ENCODE measurements at regions not wholly inside any gene's neighbourhood (a gene's known extent, or its start where the extent isn't known, plus 50 kb on each side); places are given as distances from the start of the nearest gene placed in this dataset.
"Not testable (repeated sequence)": the region's sequence is repeated elsewhere in the genome, so short reads cannot be mapped to it uniquely, and the experiment has no call there.

DNA sequence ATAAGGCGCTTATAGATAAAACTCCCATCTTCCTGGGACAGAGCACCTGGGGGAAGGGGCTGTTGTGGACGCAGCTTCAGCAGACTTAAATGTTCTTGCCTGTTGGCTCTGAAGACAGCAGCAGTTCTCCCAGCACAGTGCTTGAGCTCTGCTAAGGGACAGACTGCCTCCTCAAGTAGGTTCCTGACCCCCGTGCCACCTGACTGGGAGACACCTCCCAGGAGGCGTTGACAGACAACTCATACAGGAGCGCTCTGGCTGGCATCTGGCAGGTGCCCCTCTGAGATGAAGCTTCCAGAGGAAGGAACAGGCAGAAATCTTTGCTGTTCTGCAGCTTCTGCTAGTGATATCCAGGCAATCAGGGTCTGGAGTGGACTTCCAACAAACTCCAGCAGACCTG is 383.1 kb upstream of the EMCN start:
- DNase-seq = not testable (repeated sequence)

DNA sequence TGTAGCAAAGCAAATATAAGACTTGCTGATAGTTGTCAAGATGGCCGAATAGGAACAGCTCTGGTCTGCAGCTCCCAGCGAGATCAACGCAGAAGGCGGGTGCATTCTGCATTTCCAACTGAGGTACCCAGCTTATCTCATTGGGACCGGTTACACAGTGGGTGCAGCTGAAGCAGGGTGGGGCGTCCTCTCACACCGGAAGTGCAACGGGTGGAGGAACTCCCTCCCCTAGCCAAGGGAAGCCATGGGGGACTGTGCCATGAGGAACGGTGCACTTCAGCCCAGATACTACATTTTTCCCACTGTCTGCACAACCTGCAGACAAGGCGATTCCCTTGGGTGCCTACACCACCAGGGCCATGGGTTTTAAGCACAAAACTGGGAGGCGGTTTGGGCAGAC is 382.3 kb upstream of the EMCN start:
- DNase-seq = no peak

DNA sequence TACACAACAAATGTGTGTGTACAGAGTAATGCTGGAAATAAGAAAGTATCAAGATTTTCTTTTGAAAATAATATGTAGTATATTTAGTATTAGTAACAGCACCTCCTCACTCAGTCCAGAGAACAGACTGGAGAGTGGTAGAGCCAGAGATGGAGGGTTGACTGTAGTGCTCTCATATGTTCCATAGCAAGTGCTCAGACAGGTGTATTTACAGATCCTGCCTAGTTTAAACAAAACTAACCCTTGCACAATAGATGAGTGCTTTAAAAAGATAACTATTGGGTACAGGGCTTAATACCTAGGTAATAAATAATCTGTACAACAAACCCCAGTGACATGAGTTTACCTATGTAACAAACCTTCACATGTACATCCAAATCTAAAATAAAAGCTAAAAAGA is 381.0 kb upstream of the EMCN start:
- no peak for DNase-seq

DNA sequence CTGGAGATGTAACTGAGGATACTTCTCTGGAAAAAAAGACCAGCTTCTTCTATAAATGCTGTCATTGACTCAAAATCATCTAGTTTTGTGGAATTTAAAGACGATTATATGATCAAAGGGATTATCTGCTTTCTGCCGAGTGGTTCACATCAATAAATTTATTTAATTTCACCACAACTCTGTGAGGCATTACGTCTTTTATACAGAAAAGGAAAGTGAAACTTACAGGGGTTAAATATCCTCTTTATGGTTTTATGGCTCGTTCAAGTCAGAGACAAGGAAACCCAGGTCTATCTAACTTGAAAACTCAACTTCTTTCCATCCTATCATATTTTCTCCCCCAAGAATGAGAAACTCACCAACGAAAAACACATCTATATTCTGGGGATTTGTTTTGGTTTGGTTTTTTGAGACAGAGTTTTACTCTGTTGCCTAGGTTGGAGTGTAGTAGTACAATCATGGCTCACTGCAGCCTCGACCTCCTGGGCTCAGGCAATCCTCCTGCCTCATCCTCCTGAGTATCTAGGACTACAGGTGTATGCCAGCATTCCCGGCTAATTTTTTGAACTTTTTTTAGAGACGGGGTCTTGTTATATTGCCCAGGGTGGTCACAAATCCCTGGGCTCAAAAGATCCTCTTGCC is 377.9 kb upstream of the EMCN start:
- no peak for DNase-seq

DNA sequence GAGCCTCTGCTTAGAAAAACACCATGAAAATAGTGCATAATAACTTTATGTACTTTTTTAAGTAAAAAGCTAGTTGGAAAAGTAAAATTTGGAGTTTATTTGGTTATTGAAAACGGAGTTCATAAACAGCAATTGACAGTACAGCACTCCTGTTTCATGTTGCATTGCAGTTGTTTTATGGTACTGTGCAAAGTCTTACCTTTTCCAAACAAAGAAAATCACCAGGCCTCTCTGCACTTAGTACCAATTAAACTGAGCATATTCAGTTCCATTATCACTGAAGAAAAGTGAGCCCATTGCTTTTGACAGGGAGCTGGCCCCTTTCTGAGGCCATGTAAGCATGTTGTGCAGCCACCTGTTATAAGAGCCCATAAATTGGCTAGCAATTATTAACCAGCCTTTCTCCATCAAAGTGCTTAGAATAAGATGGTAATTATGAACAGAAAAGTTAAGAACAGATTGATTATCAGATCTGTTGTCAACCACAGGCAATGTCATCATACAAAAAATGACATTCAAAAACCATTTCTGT is 376.6 kb upstream of the EMCN start:
- DNase-seq = no peak

DNA sequence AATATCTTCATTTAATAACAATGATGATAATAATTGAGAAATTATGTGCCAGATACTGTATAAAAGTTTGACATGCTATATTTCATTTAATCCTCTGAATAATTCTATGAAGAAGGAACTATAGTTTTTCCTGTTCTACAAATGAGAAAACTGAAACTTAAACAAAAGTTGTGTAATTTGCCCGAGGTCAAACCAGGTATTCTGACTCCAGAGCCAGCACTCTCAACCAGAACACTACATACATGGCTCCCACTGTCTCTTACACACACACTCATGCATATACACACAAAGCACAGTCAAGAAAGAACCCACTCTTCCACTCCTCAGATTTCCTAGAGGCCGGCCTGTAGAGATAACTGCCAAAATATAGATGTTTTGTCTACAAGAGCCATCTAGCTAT is 374.0 kb upstream of the EMCN start:
- DNase-seq = no peak

DNA sequence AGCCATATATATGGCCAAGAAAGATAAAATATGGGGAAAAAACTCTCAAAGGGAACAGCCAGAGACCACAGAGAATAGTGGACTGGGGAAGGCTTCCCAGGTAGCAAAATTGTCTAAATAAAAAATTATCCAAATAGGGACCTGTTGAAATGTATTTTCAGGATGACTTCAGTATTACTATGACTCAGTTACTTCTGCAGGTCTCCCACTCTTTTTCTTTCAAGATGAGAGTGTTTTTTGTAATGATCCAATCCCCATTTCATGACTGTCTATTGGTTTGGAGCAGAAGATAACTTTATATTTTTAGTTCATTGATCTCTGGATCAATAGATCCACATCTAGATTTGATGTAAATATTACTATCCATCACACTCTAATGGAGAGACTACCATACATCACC is 372.1 kb upstream of the EMCN start:
- no peak for DNase-seq

DNA sequence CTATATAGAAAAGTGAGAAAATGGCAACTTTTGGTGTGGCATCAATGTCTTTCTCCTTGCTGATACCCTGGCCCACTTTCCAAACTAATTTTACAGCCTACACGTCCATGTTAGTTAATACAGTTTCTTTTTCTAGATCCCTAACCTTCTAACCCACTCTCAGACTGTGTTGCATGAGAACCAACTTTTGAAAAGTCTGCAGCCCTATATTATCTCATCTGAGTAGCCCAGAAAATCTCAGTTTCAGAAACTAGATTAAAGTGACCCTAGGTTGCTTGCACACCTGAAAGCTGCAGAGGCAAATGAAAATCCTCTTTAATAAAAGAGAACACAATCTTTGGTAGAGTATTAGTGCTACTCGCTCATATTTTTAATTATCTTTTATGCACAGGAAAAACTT is 371.6 kb upstream of the EMCN start:
- DNase-seq = no peak

DNA sequence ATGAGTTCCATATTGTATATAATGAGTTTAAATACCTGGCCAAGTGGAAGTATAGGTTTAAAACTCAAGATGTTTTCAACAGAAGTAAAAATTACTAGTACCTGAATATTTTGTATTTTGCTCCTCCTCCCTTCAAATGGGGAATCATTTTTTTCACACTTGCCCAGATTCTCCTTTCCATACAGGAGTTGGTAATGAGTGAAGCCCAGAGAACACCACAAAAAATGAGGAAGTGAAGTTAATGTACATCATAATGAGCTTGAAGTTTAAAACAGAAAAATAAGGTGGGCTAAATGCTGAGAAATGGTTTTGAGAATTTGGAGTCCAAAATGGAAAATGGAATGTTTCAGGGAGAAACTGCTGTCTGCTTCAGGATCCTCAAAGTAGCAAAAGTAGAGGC is 364.8 kb upstream of the EMCN start:
- DNase-seq = no peak

DNA sequence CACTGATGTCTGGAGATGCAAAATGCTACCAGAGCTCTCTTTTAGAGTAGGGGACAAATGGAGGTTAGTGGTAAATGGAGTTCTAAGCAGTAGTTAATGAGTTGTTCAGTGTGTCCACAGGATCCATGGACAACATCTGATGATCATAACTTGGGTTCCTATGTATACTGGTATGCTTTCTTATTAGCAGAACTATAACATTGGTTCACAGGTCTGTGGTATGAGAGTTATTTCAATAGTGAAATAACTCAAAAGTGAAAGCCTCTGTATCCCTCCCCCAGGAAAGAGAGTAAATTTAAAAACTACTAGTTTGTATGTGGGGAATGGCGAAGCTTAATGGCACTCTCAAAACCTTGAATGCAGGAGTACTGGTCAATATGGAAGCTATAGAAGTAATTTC is 363.5 kb upstream of the EMCN start:
- DNase-seq = no peak

DNA sequence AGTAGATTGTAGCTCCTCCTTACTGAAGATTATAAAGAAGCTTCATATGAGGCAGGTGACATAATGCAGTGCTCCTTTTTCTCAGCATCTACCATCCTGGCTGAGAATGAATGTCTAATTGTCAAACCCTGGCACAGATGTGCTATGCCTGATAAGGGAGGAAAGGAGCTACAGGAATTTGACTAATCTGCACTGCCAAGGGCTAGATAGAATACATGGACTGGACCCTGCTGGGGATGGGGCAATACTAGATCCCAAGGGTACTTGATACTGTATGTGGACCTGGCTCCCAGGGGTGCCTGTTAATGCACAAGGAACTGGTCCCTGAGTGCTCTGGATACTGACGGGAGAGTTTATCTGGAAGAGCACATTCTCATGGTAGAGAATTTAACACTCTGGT is 362.2 kb upstream of the EMCN start:
- no peak for DNase-seq

DNA sequence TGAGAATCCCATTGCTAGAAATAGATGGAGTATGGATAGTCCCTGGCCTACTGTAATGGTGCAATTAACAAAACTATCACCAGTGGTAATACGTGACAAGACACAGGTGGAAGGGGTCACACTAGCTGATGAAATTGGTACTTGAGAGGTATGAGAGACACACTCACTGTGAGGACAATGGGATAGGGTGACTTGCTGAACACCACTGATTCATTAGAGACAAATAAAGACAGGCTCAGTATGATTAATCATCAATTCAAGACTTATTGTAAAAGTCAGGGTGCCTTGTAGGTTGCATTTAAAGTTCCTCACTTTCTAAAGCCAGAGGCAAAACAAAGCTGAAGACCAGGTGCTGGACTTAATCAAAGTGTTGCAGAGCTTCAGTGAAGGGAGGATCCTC is 361.6 kb upstream of the EMCN start:
- no peak for DNase-seq

DNA sequence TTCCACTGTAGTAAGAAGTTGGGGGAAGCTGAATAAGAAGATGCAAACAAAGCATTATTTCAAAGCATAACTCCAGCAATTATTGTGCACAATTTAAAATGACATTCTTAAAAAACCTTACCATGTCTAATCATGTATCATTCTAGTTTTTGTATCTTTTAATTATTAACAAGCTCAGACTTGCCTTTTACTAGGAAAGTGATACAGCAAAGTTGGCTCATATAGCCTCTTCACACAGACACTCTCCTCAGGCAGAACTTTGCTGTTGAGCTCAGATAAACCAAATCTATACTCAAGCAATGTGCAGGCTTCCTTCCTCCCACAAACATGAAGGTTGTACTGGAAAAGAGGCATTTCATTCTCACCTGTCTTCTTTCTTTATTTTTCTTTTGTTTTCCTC is 358.7 kb upstream of the EMCN start:
- DNase-seq = no peak

DNA sequence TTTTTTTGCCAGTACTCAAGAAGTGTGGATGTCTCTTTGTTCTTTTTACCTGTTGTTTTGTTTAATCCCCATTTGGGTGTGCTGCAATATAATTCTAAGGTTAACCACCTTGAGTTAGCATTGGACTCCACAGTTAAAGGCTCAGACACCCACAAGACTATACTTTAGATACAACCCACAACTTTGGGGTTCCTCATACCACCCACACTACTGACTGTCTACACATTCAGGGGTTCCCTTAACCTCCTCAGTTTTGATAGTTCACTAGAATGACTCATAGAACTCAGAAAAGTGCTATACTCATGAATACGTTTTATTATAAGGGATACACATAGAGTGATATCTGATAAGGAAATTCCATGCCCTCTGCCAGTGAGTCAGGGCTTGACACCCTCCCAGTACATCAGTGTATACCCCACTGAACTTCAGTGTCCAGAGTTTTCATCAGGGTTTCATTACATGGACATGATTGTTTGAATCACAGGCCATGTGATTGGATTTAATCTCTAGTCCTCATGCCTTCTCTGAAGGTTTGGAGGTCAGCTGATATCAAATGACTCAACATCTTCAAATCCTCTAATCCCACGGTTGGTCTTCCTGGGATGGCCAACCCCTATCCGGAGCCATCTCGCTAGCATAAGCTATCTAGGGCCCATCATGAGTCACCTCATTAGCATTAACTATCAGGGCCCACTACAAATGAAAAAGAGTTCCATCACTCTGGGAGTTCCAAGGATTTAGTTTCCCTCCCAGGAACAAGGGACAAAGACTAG is 357.7 kb upstream of the EMCN start:
- DNase-seq = no peak

DNA sequence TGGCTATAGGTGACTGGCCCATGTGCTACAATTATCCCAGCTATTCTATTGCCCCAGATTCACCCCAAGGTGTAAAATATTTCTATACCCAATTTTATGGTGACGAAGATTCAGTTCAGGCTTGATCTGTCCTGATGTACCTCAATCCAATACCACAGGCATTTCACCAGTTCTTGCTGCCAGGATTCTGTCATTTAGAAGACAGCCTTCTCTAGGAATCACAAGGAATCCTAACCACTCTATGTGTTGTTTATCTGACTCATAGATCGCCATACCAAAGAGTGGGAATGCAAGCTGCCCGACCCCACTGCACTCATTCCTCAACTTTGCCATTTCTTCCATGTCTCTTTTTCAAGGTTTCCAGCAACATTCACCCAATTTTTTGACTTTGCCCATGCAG is 355.0 kb upstream of the EMCN start:
- DNase-seq = no peak

DNA sequence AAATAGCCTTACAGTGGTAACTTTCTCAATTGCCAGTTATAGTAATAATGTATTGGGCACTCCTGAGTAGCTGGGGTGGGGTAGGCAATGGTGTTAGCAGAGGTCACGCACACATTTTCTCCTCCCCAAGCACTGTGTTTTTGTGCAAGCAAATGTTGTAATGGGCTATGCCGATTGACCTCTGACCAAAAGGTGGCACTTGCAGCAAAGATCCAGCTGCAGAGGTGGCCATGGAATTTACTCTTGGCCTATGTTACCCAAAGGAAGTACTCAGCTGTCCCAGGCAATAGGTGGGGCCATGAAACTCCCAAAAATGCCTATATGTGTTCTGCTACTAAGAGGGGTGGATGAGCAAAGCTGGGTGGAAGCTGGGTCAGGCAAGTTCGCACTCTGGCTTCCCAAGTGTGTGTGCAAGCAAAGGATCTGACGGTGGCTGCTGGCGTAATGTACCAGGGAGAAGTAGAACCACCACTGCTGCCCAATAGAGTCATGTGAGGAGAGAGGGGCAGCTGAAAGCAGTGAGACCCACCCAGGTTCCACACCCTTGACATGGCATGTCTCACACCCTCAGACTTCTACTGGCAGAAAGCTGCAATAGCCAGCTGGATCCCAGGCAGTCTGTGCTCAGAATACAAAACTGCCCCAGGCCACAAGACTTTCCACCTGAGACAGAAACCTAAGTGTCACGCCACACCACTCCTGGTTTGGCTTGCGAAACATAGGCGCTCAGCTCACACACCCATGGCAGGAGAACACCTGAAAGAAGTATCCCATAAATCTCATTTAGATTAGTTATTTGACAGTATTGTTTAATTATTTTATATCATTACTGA is 353.3 kb upstream of the EMCN start:
- DNase-seq = no peak

DNA sequence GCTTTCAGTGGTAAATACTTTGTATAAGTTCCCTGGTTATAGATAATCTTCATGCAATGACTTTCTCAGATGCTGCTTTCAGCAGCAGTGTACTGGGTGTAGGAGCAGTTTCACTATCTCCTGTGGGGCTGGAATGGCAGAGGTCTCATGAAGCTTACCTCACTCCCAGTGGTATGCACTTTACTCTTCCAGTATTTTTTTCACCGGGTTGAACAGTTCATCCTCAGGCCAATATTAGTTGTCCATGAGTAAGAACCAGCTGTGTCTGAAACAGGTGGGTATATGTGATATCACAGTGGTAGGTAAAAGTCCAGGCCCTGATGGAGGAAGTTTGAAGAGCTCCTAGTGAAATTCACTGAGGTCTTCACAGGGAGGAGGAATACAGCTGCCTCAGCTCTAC is 351.5 kb upstream of the EMCN start:
- no peak for DNase-seq

DNA sequence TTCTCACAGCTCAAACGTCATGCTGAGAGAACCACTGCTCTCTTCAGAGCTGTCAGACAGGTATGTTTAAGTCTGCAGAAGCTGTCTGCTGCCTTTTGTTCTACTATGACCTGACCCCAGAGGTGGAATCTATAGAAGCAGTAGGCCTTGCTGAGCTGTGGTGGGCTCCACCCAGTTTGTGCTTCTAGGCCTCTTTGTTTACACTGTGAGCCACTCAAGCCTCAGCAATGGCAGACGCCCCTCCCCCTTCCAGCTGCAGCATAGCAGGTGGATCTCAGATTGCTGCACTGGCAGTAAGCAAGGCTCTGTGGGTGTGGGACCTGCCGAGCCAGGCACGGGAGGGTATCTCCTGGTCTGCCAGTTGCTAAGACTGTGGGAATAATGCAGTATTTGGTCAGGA is 350.5 kb upstream of the EMCN start:
- not testable (repeated sequence) for DNase-seq

DNA sequence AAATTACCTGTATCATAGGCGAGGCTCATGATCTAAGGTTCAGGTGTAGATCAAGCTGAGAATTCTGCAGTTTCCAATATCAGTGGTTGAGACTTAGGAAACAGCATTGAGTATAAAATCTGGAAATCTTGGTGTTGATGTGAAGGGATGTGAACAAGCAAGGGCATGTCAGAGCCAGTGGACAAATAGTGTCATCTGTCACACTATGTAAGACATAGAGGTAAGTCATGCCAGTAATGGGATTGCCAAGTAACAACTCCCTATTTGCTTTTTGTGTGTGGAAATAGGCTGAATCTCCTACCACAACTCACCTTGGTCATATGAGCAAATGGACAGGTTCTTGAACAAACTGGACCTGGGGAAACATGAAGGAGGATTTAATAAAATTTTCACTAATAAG is 334.5 kb upstream of the EMCN start:
- no peak for DNase-seq

DNA sequence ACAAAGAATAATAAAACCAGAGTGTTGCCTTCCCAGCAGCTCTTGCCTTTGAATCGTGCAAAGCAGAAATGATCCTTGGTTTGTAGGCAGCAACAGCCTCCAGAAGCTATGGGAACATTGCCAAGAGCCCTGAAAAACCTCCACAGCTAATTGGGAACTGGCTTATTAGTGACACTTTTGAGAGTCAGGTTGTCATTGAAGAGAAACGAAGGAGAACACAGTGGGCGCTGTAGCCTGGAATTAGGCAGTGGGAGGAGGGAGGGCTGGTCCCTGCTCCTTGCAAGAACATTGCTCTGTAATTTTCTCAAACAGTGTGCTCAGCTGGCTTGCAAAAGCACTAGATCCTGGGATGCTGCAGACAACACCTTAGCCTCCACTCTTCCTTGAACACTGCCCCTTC is 331.5 kb upstream of the EMCN start:
- no peak for DNase-seq

DNA sequence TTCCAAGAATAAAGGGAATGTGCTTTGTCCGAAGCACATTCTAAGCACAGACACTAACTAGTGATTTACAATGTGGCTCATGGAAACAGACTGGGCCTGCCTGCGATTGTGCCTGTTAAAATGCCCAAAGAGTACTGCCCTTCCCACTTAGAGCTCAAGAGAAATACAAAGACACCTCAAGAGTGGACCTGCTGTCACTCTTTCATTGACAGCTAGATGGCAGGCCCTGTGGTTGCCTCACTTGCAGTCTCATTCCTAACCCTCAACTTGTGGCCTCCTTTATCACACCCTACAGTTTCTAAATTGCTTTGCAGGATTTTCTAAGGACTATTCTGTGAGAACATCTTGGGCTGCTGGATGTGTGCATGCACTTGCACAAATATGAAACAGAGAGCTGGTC is 331.0 kb upstream of the EMCN start:
- no peak for DNase-seq

DNA sequence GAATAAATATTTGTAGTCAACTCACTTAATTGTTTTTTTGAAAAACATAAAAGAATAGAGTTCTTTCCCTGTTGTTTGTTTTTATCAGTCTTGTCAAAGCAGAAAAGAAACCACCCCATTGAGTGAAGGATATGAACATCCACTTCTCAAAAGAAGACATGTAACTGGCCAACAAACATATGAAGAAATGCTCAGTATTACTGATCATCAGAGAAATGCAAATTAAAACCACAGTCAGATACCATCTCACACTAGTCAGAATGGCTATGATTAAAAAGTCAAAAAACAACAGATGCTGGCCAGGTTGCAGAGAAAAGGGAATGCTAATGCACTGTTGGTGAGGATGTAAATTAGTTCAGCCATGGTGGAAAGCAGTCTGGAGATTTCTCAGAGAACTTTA is 326.1 kb upstream of the EMCN start:
- peak; percentile 23 for DNase-seq

DNA sequence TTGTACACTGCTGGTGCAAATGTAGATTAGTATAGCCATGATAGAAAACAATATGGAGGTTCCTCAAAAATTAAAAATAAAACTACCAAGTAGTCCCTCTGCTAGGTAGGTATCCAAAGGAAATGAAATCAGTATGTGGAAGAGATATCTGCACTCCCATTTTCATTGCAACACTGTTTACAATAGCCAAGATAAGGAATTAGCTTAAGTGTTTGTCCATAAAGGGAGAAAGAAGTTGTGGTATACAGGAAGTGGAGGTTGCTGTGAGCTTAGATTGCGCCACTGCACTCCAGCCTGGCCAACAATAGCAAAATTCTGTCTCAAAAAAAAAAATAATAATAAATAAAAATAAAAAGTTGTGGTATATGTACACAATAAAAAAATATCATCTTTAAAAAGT is 325.0 kb upstream of the EMCN start:
- no peak for DNase-seq

DNA sequence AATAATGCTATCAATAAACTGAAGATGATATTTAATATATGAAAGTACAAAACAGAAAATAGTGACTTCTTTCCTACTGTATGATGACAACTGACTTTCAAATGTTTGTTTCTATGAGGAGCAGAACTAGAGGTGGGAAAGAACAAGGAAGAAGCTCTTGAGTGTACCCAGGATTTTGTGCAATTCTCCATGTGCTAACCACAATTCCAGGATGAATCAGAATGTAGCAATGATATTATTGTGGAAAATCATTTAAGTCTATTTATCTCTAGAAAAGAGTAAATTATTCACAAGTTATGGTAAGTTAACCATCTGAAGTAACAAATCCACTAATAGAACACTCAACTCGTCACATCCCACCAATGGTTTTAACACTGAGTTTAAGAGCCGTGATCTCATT is 324.1 kb upstream of the EMCN start:
- no peak for DNase-seq
